ENCODE measurements at regions not wholly inside any gene's neighbourhood (a gene's known extent, or its start where the extent isn't known, plus 50 kb on each side); places are given as distances from the start of the nearest gene placed in this dataset.

DNA sequence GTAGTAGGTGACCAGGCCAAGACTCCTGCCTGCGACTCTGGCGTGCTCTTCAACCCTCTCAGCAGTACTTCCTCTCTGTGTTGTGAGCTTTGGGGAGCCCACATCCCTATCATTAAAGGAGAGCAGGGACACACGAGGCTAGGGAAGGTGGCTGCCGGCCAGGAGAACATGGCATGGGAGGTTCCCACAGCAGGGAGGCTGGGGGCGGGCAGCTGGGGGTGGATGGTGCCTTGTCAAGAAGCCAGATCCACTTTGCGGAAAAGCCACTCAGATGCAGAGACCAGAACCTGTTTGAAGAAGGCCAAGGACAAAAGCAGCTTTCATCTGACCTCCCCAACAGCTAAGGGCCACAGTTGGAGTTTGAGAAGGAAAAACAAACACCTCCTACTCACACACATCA lies 198.6 kb downstream of the BCL11B start:
- Mint-ChIP-seq H3K4me1 (ENCODE audit: low read depth) (peaks cover 9% of the 10 kb centered on the region), H3K4me3 (no peak overlapping the region), H3K36me3 (ENCODE audit: low read depth) (peaks cover 4% of the 10 kb centered on the region), H3K9me3 (no peaks in the 10 kb centered on the region), H3K27ac (no peak overlapping the region), H3K27me3 (ENCODE audit: low read depth) (no peaks in the 10 kb centered on the region)
- intact Hi-C loops (cut with micrococcal nuclease): no loop called here
- CTCF ChIA-PET: no interaction called here
- no peak for DNase-seq

GRCh38 chr14:99075061-99075460 lies 196.9 kb downstream of the BCL11B start:
- H3K27ac Mint-ChIP-seq: no peak overlapping the region
- CTCF ChIA-PET: no interaction called here
- H3K27me3 Mint-ChIP-seq (ENCODE audit: low read depth): no peaks in the 10 kb centered on the region
- DNase-seq: no peak
- peaks cover 3% of the 10 kb centered on the region for H3K9me3 Mint-ChIP-seq
- no peak overlapping the region for H3K4me3 Mint-ChIP-seq
- peaks cover 9% of the 10 kb centered on the region for H3K4me1 Mint-ChIP-seq (ENCODE audit: low read depth)
- intact Hi-C loops (cut with micrococcal nuclease): no loop called here
- peaks cover 5% of the 10 kb centered on the region for H3K36me3 Mint-ChIP-seq (ENCODE audit: low read depth)

DNA sequence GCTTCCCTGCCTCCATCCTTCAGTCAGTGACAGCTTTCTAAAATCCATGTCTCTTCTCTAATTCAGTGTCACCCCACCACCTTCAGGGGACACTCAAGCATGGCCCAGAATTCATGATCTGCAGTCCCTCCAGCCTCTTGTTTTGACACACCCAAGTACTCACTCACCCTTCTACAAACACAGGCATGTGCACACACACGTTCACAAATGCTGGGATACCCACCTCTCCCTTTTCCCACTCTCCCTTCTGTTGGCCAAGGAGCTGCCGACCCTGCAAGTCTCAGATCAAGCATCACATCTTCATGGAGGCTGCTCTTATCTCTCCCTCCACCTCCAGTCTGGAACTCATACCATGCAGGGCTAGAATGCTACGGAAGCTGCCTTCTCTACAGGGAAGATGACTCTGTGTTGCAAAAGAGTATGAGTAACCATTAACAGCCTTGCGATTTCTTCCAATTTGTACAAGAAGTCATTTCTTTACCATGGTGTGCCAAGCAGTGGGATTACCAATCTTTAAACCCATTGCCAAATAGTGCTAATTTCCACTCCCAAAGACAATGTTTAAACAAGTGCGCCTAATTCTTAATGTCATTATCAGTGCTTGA lies 196.1 kb downstream of the BCL11B start:
- H3K9me3 Mint-ChIP-seq: peaks cover 11% of the 10 kb centered on the region
- intact Hi-C loops (cut with micrococcal nuclease): loop anchor here (2.0 kb wide), 1 partner anchor 197 kb away; the partner anchor contains the start of gene BCL11B
- no peak for DNase-seq
- H3K4me1 Mint-ChIP-seq (ENCODE audit: low read depth): peaks cover 9% of the 10 kb centered on the region
- no peak overlapping the region for H3K4me3 Mint-ChIP-seq
- CTCF ChIA-PET: no interaction called here
- peaks cover 8% of the 10 kb centered on the region for H3K36me3 Mint-ChIP-seq (ENCODE audit: low read depth)
- H3K27ac Mint-ChIP-seq: no peak overlapping the region
- no peaks in the 10 kb centered on the region for H3K27me3 Mint-ChIP-seq (ENCODE audit: low read depth)

DNA sequence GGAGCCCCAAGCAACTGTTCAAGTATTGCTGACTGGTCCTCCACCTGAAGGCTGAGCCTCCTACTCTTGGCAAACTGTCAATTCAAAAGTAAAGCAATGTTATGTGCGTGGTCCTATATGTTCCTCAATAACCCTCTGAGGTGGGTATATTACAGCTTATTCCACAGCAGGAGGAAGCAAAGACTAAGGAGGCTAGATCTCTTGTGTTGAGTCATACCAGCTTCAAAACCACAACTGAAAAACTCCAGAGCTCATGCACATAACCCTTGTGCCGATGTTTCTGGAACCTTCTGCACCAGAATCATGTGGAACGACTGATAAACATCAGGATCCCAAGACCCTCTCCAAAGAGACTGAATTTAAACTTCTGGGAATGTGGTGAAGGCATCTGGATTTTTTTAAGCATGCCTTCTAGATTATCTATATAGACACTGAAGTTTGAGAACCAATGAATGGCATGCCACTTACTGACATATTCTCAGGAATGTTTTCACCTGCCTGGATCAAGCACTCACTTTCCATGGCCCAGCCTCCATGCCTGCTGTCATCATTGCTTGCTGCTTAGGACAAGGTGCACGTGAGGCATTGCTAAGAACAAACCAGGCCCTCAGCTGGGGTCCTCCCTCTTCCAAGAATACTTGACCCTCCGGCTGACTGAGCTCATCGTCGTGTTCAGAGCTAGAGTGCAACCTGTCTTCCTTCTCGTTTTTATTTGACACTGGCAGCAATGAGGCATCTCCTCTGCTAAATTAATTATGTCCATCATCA lies 194.7 kb downstream of the BCL11B start:
- Mint-ChIP-seq H3K27me3 (ENCODE audit: low read depth) (no peaks in the 10 kb centered on the region), H3K36me3 (ENCODE audit: low read depth) (peaks cover 7% of the 10 kb centered on the region), H3K27ac (no peak overlapping the region), H3K4me1 (ENCODE audit: low read depth) (peaks cover 9% of the 10 kb centered on the region), H3K9me3 (peaks cover 15% of the 10 kb centered on the region), H3K4me3 (no peak overlapping the region)
- CTCF ChIA-PET: no interaction called here
- no peak for DNase-seq
- intact Hi-C loops (cut with micrococcal nuclease): loop anchor here (2.0 kb wide), 1 partner anchor 196 kb away; the partner anchor contains the start of gene BCL11B

DNA sequence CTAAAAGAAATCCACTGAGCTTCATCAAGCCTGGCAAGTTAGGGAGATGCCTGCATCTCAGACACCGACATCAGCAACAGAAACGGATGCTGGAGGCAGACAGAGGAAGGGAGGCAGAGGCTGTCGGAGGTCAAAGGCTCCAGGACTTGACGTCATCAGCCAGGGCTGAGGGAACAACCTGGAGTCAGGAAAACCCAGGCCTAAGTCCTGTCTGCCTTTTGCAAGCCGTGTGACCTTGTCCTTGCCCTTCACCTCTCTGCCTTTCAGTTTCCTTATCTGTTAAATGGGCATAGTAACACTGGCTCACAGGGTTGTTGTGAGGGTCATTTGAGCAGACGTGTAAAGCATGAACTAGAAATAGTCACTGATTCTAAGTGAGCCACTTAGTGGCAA lies 194.2 kb downstream of the BCL11B start:
- H3K27ac Mint-ChIP-seq: no peak overlapping the region
- peaks cover 15% of the 10 kb centered on the region for H3K9me3 Mint-ChIP-seq
- CTCF ChIA-PET: no interaction called here
- peaks cover 9% of the 10 kb centered on the region for H3K4me1 Mint-ChIP-seq (ENCODE audit: low read depth)
- H3K27me3 Mint-ChIP-seq (ENCODE audit: low read depth): no peaks in the 10 kb centered on the region
- intact Hi-C loops (cut with micrococcal nuclease): loop anchor here (2.0 kb wide), 1 partner anchor 195 kb away; the partner anchor contains the start of gene BCL11B
- DNase-seq: no peak
- H3K36me3 Mint-ChIP-seq (ENCODE audit: low read depth): peaks cover 6% of the 10 kb centered on the region
- no peak overlapping the region for H3K4me3 Mint-ChIP-seq

GRCh38 chr14:99078426-99078825 lies 193.6 kb downstream of the BCL11B start:
- Mint-ChIP-seq H3K4me3 (no peak overlapping the region), H3K27ac (no peak overlapping the region), H3K27me3 (ENCODE audit: low read depth) (no peaks in the 10 kb centered on the region), H3K9me3 (peaks cover 15% of the 10 kb centered on the region), H3K4me1 (ENCODE audit: low read depth) (peaks cover 9% of the 10 kb centered on the region), H3K36me3 (ENCODE audit: low read depth) (peaks cover 6% of the 10 kb centered on the region)
- CTCF ChIA-PET: no interaction called here
- no peak for DNase-seq
- intact Hi-C loops (cut with micrococcal nuclease): no loop called here

DNA sequence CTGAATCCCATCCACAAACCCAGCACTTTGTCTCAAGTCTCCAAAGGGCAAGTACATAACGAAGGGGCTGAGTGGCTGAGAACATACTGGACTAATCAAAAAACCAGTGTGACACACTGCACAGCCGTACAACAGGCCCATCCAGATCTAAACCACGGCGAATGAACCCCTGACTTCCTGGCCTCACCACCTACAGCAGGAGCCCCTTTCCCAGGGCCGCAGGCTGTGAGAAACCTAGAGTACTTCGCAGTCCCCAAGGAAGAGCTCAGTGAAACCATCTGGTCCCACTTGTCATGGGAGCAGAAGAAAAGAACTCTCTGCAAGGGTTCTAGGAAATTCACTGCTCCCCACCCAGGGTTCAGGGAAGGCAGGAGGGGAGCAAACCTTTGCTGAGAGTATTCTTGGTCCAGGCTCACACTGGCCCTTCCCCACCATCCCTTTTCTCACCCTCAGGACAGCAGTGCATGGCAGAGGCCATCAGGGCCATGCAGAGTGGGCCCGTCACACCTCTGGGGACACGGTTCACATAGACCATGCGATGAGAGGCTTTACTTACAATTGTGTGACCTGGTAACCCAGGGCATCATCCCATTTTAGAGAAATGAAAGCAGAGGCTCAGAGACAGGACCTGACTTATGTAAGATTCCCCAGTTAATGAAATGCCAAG lies 192.8 kb downstream of the BCL11B start:
- CTCF ChIA-PET: no interaction called here
- intact Hi-C loops (cut with micrococcal nuclease): no loop called here
- no peak for DNase-seq
- Mint-ChIP-seq H3K4me3 (no peak overlapping the region), H3K27ac (no peak overlapping the region), H3K4me1 (ENCODE audit: low read depth) (peaks cover 9% of the 10 kb centered on the region), H3K36me3 (ENCODE audit: low read depth) (peaks cover 8% of the 10 kb centered on the region), H3K27me3 (ENCODE audit: low read depth) (no peaks in the 10 kb centered on the region), H3K9me3 (peaks cover 15% of the 10 kb centered on the region)

GRCh38 chr14:99080306-99080705 lies 191.7 kb downstream of the BCL11B start:
- H3K4me3 Mint-ChIP-seq: no peak overlapping the region
- peaks cover 11% of the 10 kb centered on the region for H3K36me3 Mint-ChIP-seq (ENCODE audit: low read depth)
- intact Hi-C loops (cut with micrococcal nuclease): no loop called here
- peaks cover 15% of the 10 kb centered on the region for H3K9me3 Mint-ChIP-seq
- H3K27ac Mint-ChIP-seq: no peak overlapping the region
- CTCF ChIA-PET: no interaction called here
- no peak for DNase-seq
- peaks cover 9% of the 10 kb centered on the region for H3K4me1 Mint-ChIP-seq (ENCODE audit: low read depth)
- H3K27me3 Mint-ChIP-seq (ENCODE audit: low read depth): no peaks in the 10 kb centered on the region

- no peaks in the 10 kb centered on the region for H3K27me3 Mint-ChIP-seq (ENCODE audit: low read depth)
- H3K4me1 Mint-ChIP-seq (ENCODE audit: low read depth): peaks cover 9% of the 10 kb centered on the region
- H3K9me3 Mint-ChIP-seq: peaks cover 21% of the 10 kb centered on the region
- CTCF ChIA-PET: no interaction called here
- no peak for DNase-seq
- H3K4me3 Mint-ChIP-seq: no peak overlapping the region
- H3K36me3 Mint-ChIP-seq (ENCODE audit: low read depth): peaks cover 17% of the 10 kb centered on the region
- H3K27ac Mint-ChIP-seq: no peak overlapping the region
- intact Hi-C loops (cut with micrococcal nuclease): no loop called here
Measured at GRCh38 chr14:99081156-99081765, 190.7 kb downstream of the BCL11B start.

- Mint-ChIP-seq H3K4me3 (no peak overlapping the region), H3K9me3 (peaks cover 21% of the 10 kb centered on the region), H3K27me3 (ENCODE audit: low read depth) (no peaks in the 10 kb centered on the region), H3K27ac (no peak overlapping the region), H3K36me3 (ENCODE audit: low read depth) (peaks cover 19% of the 10 kb centered on the region), H3K4me1 (ENCODE audit: low read depth) (peaks cover 6% of the 10 kb centered on the region)
- DNase-seq: no peak
- CTCF ChIA-PET: no interaction called here
- intact Hi-C loops (cut with micrococcal nuclease): no loop called here
Measured at GRCh38 chr14:99081880-99082279, 190.1 kb downstream of the BCL11B start.

- intact Hi-C loops (cut with micrococcal nuclease): no loop called here
- Mint-ChIP-seq H3K36me3 (ENCODE audit: low read depth) (no peaks in the 10 kb centered on the region), H3K4me1 (ENCODE audit: low read depth) (no peaks in the 10 kb centered on the region), H3K4me3 (no peak overlapping the region), H3K27ac (no peak overlapping the region), H3K27me3 (ENCODE audit: low read depth) (no peaks in the 10 kb centered on the region), H3K9me3 (peaks cover 10% of the 10 kb centered on the region)
- CTCF ChIA-PET: no interaction called here
- no peak for DNase-seq
Measured at GRCh38 chr14:99093532-99094517, 178.2 kb downstream of the BCL11B start.

DNA sequence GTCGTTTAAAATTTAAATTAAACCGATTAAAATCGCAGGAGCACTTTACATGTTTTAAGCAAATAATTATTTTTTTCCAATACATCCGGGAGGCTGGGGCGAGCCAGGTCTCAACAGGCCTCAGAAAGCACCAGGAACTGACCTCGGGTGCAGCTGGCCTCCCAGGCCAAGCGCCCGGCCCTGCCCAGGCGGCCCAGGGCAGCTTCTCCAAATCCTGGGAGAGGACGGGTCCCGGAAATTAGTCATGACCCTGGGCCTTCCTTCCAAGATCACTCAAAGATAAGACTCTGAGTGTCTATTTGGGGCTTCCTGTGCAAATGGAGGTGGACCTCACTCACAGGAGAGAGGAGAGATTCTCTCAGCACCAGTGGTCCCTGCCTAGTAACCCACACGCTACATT lies 177.1 kb downstream of the BCL11B start:
- Mint-ChIP-seq H3K27me3 (ENCODE audit: low read depth) (no peaks in the 10 kb centered on the region), H3K36me3 (ENCODE audit: low read depth) (no peaks in the 10 kb centered on the region), H3K9me3 (peaks cover 10% of the 10 kb centered on the region), H3K4me1 (ENCODE audit: low read depth) (no peaks in the 10 kb centered on the region), H3K4me3 (no peak overlapping the region), H3K27ac (no peak overlapping the region)
- intact Hi-C loops (cut with micrococcal nuclease): no loop called here
- CTCF ChIA-PET: no interaction called here
- no peak for DNase-seq

Data from activated naive CD4-positive, alpha-beta T cell treated with anti-CD3 and anti-CD28 coated beads for 36 hours (primary cell).